Upper lobe of left lung (tissue), 6 donors: ENCODE measurements at regions not wholly inside any gene's neighbourhood (a gene's known extent, or its start where the extent isn't known, plus 50 kb on each side); places are given as distances from the start of the nearest gene placed in this dataset.

Experiments used
- ATAC-seq, 2 donors: fragments of 200-7000 bp; cut with Tn5 transposase; one replicate each; pipeline ENCODE4 v1.9.1; 2022; ENCODE audit warnings: mild to moderate bottlenecking in 2 of 2, moderate library complexity in 2 of 2; ENCODE audit not compliant: low FRiP score in 2 of 2
- DNase-seq, 2 donors: peaks; one replicate each; pipeline ENCODE4 v3.0.0-alpha.2; 2019 to 2020
- H3K27ac ChIP-seq, 4 donors: fragments of 200-600 bp; sonication (generic); one replicate each; pipeline ENCODE4 v1.5.1; 2016 to 2019
- H3K27me3 ChIP-seq, 4 donors: fragments of 200-600 bp; sonication (generic); one replicate each; pipeline ENCODE4 v1.5.1; 2017 to 2019
- H3K36me3 ChIP-seq, 4 donors: fragments of 200-600 bp; sonication (generic); one replicate each; pipeline ENCODE4 v1.5.1; 2016 to 2019
- H3K4me1 ChIP-seq, 4 donors: fragments of 200-600 bp; sonication (generic); one replicate each; pipeline ENCODE4 v1.5.1; 2018 to 2019
- H3K4me3 ChIP-seq, 4 donors: fragments of 200-600 bp; sonication (generic); one replicate each; pipeline ENCODE4 v1.5.1; 2017 to 2019; ENCODE audit warnings: mild to moderate bottlenecking in 2 of 4, moderate library complexity in 1 of 4
- H3K9me3 ChIP-seq, 4 donors: fragments of 200-600 bp; sonication (generic); one replicate each; pipeline ENCODE4 v1.5.1; 2018 to 2019
- EP300 ChIP-seq, 4 donors: sonication (generic); formaldehyde crosslinking; IDR thresholded peaks; one replicate each; pipeline ENCODE4 v1.5.1; 2017; ENCODE audit warnings: antibody characterized with exemption in 4 of 4, control low read depth in 2 of 4
- POLR2A ChIP-seq, 4 donors: fragments of 450-650 bp; IDR thresholded peaks; one replicate each; pipeline ENCODE4 v1.5.1; 2016 to 2017; ENCODE audit warnings: antibody characterized with exemption in 4 of 4, mild to moderate bottlenecking in 2 of 4
- POLR2AphosphoS5 ChIP-seq, 2 donors: sonication (generic); formaldehyde crosslinking; IDR thresholded peaks; one replicate each; pipeline ENCODE4 v1.5.1; 2017; ENCODE audit warnings: antibody characterized with exemption in 2 of 2
- WGBS, 2 donors: methylation state at CpG; one replicate each; pipeline ENCODE4 v1.1.5; 2017 to 2018; 5-methylcytosine and 5-hydroxymethylcytosine counted together
- TF ChIP-seq, protein P1 (sequence below), 6 experiments: fragments of 450-650 bp in 4 of 6; fragments of 200-600 bp in 2 of 6; sonication (generic) in 2 of 6; IDR thresholded peaks; one replicate each; pipeline ENCODE4 v1.5.1; 2016 to 2019; ENCODE audit warnings: antibody characterized with exemption in 6 of 6
- donor health status: DM: no; HTN: no; CAD: no; lungs with moderate emphysema.
- donor health status: DM: no; HTN: yes; CAD: no; lungs with severe emphysema.

DNA sequence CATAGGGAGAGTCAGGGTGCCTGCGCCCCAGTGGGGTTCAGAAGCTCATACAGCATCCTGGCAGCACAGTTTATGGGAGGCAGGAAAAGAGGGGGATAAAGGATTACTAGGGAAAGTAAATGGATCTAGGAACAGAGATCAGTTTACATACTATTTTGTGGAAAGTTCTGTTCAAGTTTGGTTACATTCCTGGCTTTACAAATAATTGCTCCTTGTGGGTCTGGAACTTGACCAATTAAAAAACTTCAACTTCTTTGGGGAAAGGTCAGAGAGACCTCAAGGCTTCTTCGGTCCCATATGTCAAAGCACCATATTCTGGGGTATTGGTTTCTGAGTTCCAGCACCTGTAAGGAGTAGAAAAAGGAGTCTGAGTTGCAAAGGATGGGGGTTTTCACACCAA, 64.1 kb downstream of the ZDHHC19 start:
- no peaks in the 10 kb centered on the region for H3K9me3 ChIP-seq
- no peak overlapping the region for H3K4me3 ChIP-seq
- no peak overlapping the region for H3K27ac ChIP-seq
- peaks cover 2 to 11% (median 9%) of the 10 kb centered on the region in 4 donors for H3K4me1 ChIP-seq
- ATAC-seq (no peak), DNase-seq (no peak)
- WGBS, 2 donors: 76 to 85% methylated on average over 2 of the region's 2 CpGs
- H3K27me3 ChIP-seq: no peaks in the 10 kb centered on the region
- H3K36me3 ChIP-seq: no peaks in the 10 kb centered on the region
- TF ChIP-seq EP300 (IDR thresholded peaks at IDR 0.05) (no peak), POLR2AphosphoS5 (IDR thresholded peaks at IDR 0.05) (no peak), POLR2A (IDR thresholded peaks at IDR 0.05) (no peak)
- TF ChIP-seq, protein P1, sequence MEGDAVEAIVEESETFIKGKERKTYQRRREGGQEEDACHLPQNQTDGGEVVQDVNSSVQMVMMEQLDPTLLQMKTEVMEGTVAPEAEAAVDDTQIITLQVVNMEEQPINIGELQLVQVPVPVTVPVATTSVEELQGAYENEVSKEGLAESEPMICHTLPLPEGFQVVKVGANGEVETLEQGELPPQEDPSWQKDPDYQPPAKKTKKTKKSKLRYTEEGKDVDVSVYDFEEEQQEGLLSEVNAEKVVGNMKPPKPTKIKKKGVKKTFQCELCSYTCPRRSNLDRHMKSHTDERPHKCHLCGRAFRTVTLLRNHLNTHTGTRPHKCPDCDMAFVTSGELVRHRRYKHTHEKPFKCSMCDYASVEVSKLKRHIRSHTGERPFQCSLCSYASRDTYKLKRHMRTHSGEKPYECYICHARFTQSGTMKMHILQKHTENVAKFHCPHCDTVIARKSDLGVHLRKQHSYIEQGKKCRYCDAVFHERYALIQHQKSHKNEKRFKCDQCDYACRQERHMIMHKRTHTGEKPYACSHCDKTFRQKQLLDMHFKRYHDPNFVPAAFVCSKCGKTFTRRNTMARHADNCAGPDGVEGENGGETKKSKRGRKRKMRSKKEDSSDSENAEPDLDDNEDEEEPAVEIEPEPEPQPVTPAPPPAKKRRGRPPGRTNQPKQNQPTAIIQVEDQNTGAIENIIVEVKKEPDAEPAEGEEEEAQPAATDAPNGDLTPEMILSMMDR (IDR thresholded peaks at IDR 0.05): no peak

DNA sequence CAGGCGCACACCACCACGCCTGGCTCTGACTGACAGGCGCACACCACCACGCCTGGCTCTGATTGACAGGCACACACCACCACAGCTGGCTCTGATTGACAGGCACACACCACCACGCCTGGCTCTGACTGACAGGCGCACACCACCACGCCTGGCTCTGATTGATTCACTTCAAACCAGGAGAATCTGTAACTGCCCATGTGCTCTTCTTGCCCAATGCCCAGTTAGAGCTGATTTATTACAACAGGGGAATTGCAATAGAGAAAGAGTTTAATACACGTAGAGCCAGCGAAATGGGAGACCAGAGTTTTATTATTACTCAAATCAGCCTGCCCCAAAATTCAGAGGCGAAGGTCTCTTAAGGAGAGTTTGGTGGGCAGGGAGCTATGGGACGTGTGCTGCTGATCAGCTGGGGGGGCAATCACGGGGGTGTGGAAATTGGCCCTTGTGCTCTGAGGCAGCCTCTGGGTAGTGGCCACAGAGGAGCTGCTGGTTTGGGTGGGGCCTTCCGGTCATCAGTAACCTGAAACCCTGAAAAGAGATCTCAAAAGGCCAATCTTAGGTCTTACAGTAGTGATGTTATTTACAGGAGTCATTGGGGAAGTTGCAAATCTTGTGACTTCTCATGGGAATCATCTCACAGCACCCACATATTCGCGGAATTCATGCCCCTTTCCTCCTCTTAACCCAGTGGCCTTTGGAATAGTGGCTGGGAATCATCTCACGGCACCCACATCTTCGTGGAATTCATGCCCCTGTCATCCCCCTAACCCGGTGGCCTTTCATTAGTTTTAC, 63.8 kb upstream of the TFRC start:
- Histone ChIP-seq H3K4me3 (no peak overlapping the region), H3K9me3 (no peaks in the 10 kb centered on the region), H3K36me3 (no peaks in the 10 kb centered on the region), H3K27ac (peak overlapping the region in 2 of 4 donors; percentile 9 to 35), H3K27me3 (no peaks in the 10 kb centered on the region), H3K4me1 (peaks cover 6 to 17% (median 13%) of the 10 kb centered on the region in 4 donors)
- WGBS, 2 donors: 86 to 88% methylated on average over 13 of the region's 18 CpGs
- DNase-seq (no peak), ATAC-seq (peak in 1 of 2 donors; percentile 16)
- TF ChIP-seq, protein P1 (IDR thresholded peaks at IDR 0.05): no peak
- TF ChIP-seq EP300 (IDR thresholded peaks at IDR 0.05): peak in 1 of 4 donors; percentile 62
- no peak for TF ChIP-seq POLR2AphosphoS5 (IDR thresholded peaks at IDR 0.05)
- TF ChIP-seq POLR2A (IDR thresholded peaks at IDR 0.05): no peak

DNA sequence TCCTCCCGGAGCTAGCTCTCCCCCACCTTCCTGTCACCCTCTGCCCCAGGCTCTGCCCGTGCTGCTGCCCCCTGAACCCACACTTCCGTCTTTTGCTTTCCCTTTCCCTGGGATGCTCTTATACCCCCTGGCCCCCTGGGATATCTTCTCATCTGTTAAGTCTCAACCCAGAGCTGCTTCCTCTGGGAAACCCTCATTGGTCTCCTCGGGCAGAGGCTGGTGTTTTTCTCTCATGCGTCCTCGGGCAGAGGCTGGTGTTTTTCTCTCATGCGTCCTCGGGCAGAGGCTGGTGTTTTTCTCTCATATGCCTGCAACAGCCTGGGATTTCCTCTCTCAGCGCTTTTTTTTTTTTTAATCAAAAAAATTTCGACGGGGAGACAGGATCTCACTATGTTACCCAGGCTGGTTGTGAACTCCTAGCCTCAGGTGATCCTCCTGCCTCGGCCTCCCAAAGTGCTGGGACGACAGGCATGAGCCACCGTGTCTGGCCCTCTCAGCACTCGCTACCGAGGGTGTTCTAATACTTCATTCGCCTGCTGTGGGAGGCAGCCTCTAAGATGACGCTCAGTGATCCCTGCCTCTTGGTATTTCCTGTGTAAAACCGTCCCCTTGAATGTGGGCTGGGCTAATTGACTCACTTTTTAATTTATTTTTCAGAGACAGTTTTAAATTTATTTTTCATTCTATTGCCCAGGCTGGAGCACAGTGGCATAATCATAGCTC, 62.7 kb upstream of the TFRC start:
- H3K4me3 ChIP-seq: no peak overlapping the region
- no peak for DNase-seq
- no peak for ATAC-seq
- WGBS, 2 donors: 69 to 71% methylated on average over 19 of the region's 19 CpGs
- TF ChIP-seq POLR2AphosphoS5 (IDR thresholded peaks at IDR 0.05) (no peak), POLR2A (IDR thresholded peaks at IDR 0.05) (no peak), EP300 (IDR thresholded peaks at IDR 0.05) (no peak)
- TF ChIP-seq, protein P1 (IDR thresholded peaks at IDR 0.05): no peak
- no peaks in the 10 kb centered on the region for H3K27me3 ChIP-seq
- no peaks in the 10 kb centered on the region for H3K36me3 ChIP-seq
- peaks cover 6 to 17% (median 13%) of the 10 kb centered on the region in 4 donors for H3K4me1 ChIP-seq
- H3K27ac ChIP-seq: no peak overlapping the region
- no peaks in the 10 kb centered on the region for H3K9me3 ChIP-seq

DNA sequence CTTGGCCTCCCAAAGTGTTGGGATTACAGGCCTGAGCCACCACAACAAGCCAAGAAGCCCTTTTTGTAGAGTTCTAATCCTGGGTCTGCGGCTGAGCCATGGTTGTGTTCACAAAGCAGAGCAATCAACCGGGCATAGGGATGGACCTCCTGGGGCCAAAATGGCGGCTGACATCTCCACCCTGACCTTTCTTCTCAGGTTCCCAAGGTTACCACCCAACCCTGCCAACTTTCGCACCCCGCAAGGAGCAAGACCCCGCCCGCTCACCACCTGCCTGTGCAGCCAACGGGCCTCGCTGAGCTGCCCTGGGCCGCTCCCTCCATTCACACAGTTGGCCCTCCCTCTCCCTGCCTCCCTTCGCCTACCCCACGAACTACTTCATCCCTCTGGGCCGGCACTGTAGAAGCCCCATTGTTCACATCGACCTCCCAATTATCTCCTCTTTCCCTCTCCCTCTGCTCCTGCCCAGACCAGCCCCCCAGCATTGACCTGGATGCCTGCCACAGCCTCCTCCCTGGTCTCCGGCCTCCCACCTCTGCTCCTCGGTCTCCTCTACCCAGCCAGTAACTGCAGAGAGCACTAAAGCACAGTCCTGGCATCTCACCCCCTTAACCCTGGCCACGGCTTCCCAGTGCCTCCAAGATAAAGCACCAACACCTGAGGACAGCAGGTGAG, 62.0 kb upstream of the TFRC start:
- no peaks in the 10 kb centered on the region for H3K9me3 ChIP-seq
- no peak overlapping the region for H3K4me3 ChIP-seq
- ATAC-seq (no peak), DNase-seq (no peak)
- TF ChIP-seq POLR2A (IDR thresholded peaks at IDR 0.05) (no peak), POLR2AphosphoS5 (IDR thresholded peaks at IDR 0.05) (no peak), EP300 (IDR thresholded peaks at IDR 0.05) (no peak)
- TF ChIP-seq, protein P1 (IDR thresholded peaks at IDR 0.05): no peak
- WGBS, 2 donors: 93% methylated on average over 16 to 17 of the region's 17 CpGs
- peak overlapping the region in 1 of 4 donors; percentile 6 for H3K27ac ChIP-seq
- peaks cover 6 to 17% (median 13%) of the 10 kb centered on the region in 4 donors for H3K4me1 ChIP-seq
- no peaks in the 10 kb centered on the region for H3K27me3 ChIP-seq
- no peaks in the 10 kb centered on the region for H3K36me3 ChIP-seq
